Neural cell (in vitro differentiated cells): ENCODE measurements at regions not wholly inside any gene's neighbourhood (a gene's known extent, or its start where the extent isn't known, plus 50 kb on each side); places are given as distances from the start of the nearest gene placed in this dataset.

ENCODE experiments used
- H2AFZ ChIP-seq: fragments of 200-600, 300-800 bp; sonication (generic), shearing (Covaris generic); 2 replicates; pipeline ENCODE4 v1.6.0; 2014; ENCODE audit warnings: low read depth, mild to moderate bottlenecking, antibody characterized with exemption, low read length, moderate library complexity
- H3F3A ChIP-seq: fragments of 200-600 bp; shearing (Covaris generic); 2 replicates; pipeline ENCODE4 v1.6.1; 2016; ENCODE audit warnings: mild to moderate bottlenecking, moderate library complexity, mixed read lengths, antibody characterized with exemption, low read length; ENCODE audit not compliant: insufficient read depth, poor library complexity, severe bottlenecking
- H3K27ac ChIP-seq: fragments of 200-600, 300-800 bp; sonication (generic), shearing (Covaris generic); 2 replicates; pipeline ENCODE4 v1.5.1; 2014; ENCODE audit warnings: mild to moderate bottlenecking, low read length, moderate library complexity
- H3K27me3 ChIP-seq: fragments of 300-800, 200-600 bp; sonication (generic), shearing (Covaris generic); 2 replicates; pipeline ENCODE4 v1.6.0; 2014; ENCODE audit warnings: mild to moderate bottlenecking, low read depth, low read length, moderate library complexity; ENCODE audit not compliant: insufficient read depth
- H3K36me3 ChIP-seq: fragments of 300-800, 200-600 bp; sonication (generic), shearing (Covaris generic); 2 replicates; pipeline ENCODE4 v1.5.1; 2014; ENCODE audit warnings: mild to moderate bottlenecking, antibody characterized with exemption, low read length, moderate library complexity; ENCODE audit not compliant: insufficient read depth
- H3K4me2 ChIP-seq: fragments of 300-800, 200-600 bp; sonication (generic), shearing (Covaris generic); 2 replicates; pipeline ENCODE4 v1.6.0; 2014; ENCODE audit warnings: mild to moderate bottlenecking, low read length
- H3K4me3 ChIP-seq: fragments of 300-800, 200-600 bp; sonication (generic), shearing (Covaris generic); 2 replicates; pipeline ENCODE4 v1.5.1; 2014; ENCODE audit warnings: mild to moderate bottlenecking, low read length, moderate library complexity
- H3K79me2 ChIP-seq: fragments of 200-600 bp; shearing (Covaris generic); replicated peaks from 2 replicates; pipeline ENCODE4 v1.6.0; 2014; ENCODE audit warnings: mild to moderate bottlenecking, low read length, moderate library complexity; ENCODE audit not compliant: insufficient read depth
- H3K9ac ChIP-seq: fragments of 300-800, 200-600 bp; sonication (generic), shearing (Covaris generic); 2 replicates; pipeline ENCODE4 v1.6.1; 2016; ENCODE audit warnings: mild to moderate bottlenecking, low read length, mixed read lengths
- H3K9me2 ChIP-seq: fragments of 200-600 bp; shearing (Covaris generic); 2 replicates; pipeline ENCODE4 v1.6.1; 2016; ENCODE audit warnings: mild to moderate bottlenecking, low read length, mixed read lengths; ENCODE audit not compliant: insufficient read depth
- H3K9me3 ChIP-seq: fragments of 200-600, 300-800 bp; sonication (generic), shearing (Covaris generic); 2 replicates; pipeline ENCODE4 v1.6.1; 2016; ENCODE audit warnings: mild to moderate bottlenecking, mixed run types, low read length, moderate library complexity, mixed read lengths
- H4K20me1 ChIP-seq: fragments of 200-600 bp; shearing (Covaris generic); 2 replicates; pipeline ENCODE4 v1.6.1; 2016; ENCODE audit warnings: mild to moderate bottlenecking, mixed run types; ENCODE audit not compliant: insufficient read depth
- EP300 ChIP-seq: fragments of 450-650 bp; conservative IDR thresholded peaks from 2 replicates; pipeline ENCODE4 v1.6.1; 2014; ENCODE audit warnings: antibody characterized with exemption, mild to moderate bottlenecking, moderate library complexity; ENCODE audit not compliant: poor library complexity, severe bottlenecking
- EZH2 ChIP-seq: fragments of 200-600, 300-800 bp; shearing (Covaris generic), sonication (generic); IDR thresholded peaks from 2 replicates; pipeline ENCODE4 v1.6.1; 2014; ENCODE audit warnings: antibody characterized with exemption, low read length, borderline replicate concordance, mild to moderate bottlenecking; ENCODE audit not compliant: insufficient read depth, poor library complexity, severe bottlenecking
- MXI1 ChIP-seq: fragments of 450-650 bp; conservative IDR thresholded peaks from 2 replicates; pipeline ENCODE4 v1.6.1; 2014; ENCODE audit warnings: antibody characterized with exemption, mild to moderate bottlenecking; ENCODE audit not compliant: poor library complexity, severe bottlenecking
- POLR2AphosphoS5 ChIP-seq: IDR thresholded peaks from 2 replicates; pipeline ENCODE4 v1.6.1; 2012
- RAD21 ChIP-seq: fragments of 450-650 bp; conservative IDR thresholded peaks from 2 replicates; pipeline ENCODE4 v1.6.1; 2014; ENCODE audit warnings: antibody characterized with exemption, mild to moderate bottlenecking, moderate library complexity
- SMC3 ChIP-seq: fragments of 450-650 bp; conservative IDR thresholded peaks from 2 replicates; pipeline ENCODE4 v1.6.1; 2014; ENCODE audit warnings: antibody characterized with exemption, mild to moderate bottlenecking, moderate library complexity; ENCODE audit not compliant: poor library complexity
- TAF1 ChIP-seq: IDR thresholded peaks from 2 replicates; pipeline ENCODE4 v1.6.1; 2012; ENCODE audit warnings: low read depth
- TF ChIP-seq, protein P1 (sequence below): fragments of 450-650 bp; IDR thresholded peaks from 2 replicates; pipeline ENCODE4 v1.5.1; 2014; ENCODE audit warnings: antibody characterized with exemption, mild to moderate bottlenecking, moderate library complexity; ENCODE audit not compliant: poor library complexity, severe bottlenecking
- TF ChIP-seq, protein P2 (sequence below): IDR thresholded peaks from 2 replicates; pipeline ENCODE4 v1.6.1; 2012; ENCODE audit warnings: borderline replicate concordance

DNA sequence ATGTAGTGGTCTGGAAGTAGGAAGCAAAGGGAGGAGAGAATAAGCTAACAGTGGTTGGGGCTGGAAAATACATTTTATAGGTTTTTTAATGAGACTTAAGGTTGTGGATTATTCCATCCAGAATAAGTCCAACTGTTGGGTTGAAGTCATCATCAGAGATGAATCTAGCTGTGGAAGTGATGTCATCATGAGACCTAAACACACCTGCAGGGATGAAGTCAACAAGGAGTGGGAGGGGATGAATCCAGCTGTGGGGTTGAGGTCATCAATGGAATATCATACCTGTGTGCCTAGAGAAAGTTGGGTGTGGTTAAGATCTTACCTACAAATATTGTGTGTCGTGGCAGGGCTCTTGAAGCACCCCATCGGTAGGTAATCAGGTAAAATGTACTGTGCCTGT lies 730.7 kb downstream of the RFPL4B start:
- no peaks in the 10 kb centered on the region for H3K9me3 ChIP-seq
- H3K27me3 ChIP-seq, result no peaks in the 10 kb centered on the region
- H3K27ac ChIP-seq, result no peak overlapping the region
- no peaks in the 10 kb centered on the region for H4K20me1 ChIP-seq
- no peak overlapping the region for H3K4me3 ChIP-seq
- TF ChIP-seq, protein P1, sequence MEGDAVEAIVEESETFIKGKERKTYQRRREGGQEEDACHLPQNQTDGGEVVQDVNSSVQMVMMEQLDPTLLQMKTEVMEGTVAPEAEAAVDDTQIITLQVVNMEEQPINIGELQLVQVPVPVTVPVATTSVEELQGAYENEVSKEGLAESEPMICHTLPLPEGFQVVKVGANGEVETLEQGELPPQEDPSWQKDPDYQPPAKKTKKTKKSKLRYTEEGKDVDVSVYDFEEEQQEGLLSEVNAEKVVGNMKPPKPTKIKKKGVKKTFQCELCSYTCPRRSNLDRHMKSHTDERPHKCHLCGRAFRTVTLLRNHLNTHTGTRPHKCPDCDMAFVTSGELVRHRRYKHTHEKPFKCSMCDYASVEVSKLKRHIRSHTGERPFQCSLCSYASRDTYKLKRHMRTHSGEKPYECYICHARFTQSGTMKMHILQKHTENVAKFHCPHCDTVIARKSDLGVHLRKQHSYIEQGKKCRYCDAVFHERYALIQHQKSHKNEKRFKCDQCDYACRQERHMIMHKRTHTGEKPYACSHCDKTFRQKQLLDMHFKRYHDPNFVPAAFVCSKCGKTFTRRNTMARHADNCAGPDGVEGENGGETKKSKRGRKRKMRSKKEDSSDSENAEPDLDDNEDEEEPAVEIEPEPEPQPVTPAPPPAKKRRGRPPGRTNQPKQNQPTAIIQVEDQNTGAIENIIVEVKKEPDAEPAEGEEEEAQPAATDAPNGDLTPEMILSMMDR, result no peak
- TF ChIP-seq POLR2AphosphoS5, result no peak
- TF ChIP-seq MXI1, result no peak
- no peak for TF ChIP-seq EZH2
- TF ChIP-seq TAF1, result no peak
- TF ChIP-seq SMC3, result no peak
- TF ChIP-seq, protein P2, sequence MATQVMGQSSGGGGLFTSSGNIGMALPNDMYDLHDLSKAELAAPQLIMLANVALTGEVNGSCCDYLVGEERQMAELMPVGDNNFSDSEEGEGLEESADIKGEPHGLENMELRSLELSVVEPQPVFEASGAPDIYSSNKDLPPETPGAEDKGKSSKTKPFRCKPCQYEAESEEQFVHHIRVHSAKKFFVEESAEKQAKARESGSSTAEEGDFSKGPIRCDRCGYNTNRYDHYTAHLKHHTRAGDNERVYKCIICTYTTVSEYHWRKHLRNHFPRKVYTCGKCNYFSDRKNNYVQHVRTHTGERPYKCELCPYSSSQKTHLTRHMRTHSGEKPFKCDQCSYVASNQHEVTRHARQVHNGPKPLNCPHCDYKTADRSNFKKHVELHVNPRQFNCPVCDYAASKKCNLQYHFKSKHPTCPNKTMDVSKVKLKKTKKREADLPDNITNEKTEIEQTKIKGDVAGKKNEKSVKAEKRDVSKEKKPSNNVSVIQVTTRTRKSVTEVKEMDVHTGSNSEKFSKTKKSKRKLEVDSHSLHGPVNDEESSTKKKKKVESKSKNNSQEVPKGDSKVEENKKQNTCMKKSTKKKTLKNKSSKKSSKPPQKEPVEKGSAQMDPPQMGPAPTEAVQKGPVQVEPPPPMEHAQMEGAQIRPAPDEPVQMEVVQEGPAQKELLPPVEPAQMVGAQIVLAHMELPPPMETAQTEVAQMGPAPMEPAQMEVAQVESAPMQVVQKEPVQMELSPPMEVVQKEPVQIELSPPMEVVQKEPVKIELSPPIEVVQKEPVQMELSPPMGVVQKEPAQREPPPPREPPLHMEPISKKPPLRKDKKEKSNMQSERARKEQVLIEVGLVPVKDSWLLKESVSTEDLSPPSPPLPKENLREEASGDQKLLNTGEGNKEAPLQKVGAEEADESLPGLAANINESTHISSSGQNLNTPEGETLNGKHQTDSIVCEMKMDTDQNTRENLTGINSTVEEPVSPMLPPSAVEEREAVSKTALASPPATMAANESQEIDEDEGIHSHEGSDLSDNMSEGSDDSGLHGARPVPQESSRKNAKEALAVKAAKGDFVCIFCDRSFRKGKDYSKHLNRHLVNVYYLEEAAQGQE, result no peak
- TF ChIP-seq RAD21, result no peak
- no peak overlapping the region for H2AFZ ChIP-seq
- no peaks in the 10 kb centered on the region for H3F3A ChIP-seq
- no peaks in the 10 kb centered on the region for H3K9me2 ChIP-seq
- H3K9ac ChIP-seq, result no peak overlapping the region
- no peak overlapping the region for H3K4me2 ChIP-seq
- H3K36me3 ChIP-seq, result no peaks in the 10 kb centered on the region
- H3K79me2 ChIP-seq, result no peaks in the 10 kb centered on the region

DNA sequence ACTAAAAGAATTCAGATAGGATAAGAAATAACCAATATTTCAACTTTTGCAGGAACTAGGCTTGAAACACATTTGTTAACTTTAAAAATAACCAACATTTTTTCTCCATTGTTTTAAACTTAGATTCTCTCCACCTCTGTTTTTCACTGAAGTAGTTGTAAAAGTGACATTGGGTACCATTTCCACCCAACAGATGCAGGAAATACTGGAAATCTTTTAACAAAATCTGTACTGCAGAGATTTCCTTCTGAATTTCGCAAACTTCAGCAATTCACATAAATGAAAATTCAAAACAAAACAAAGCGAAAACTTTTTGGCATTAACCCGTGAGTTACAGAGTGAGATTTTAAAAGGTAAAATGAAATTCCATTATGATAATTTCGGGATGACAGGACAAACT lies 731.7 kb downstream of the RFPL4B start:
- H3K27me3 ChIP-seq, result no peaks in the 10 kb centered on the region
- no peak overlapping the region for H3K9ac ChIP-seq
- no peak overlapping the region for H3K4me2 ChIP-seq
- H3K4me3 ChIP-seq, result no peak overlapping the region
- no peaks in the 10 kb centered on the region for H3K9me3 ChIP-seq
- no peak for TF ChIP-seq TAF1
- no peak for TF ChIP-seq SMC3
- TF ChIP-seq, protein P2, result no peak
- TF ChIP-seq EZH2, result no peak
- no peak for TF ChIP-seq RAD21
- TF ChIP-seq, protein P1, result no peak
- TF ChIP-seq EP300, result no peak
- no peak for TF ChIP-seq MXI1
- no peak for TF ChIP-seq POLR2AphosphoS5
- no peak overlapping the region for H3K27ac ChIP-seq
- no peak overlapping the region for H2AFZ ChIP-seq
- H3K9me2 ChIP-seq, result no peaks in the 10 kb centered on the region
- H3F3A ChIP-seq, result no peaks in the 10 kb centered on the region
- H3K79me2 ChIP-seq, result no peaks in the 10 kb centered on the region
- H4K20me1 ChIP-seq, result no peaks in the 10 kb centered on the region
- H3K36me3 ChIP-seq, result no peaks in the 10 kb centered on the region
